DND-41 (cell line): ENCODE measurements at regions not wholly inside any gene's neighbourhood (a gene's known extent, or its start where the extent isn't known, plus 50 kb on each side); places are given as distances from the start of the nearest gene placed in this dataset.

Source experiments
- CTCF ChIP-seq: IDR thresholded peaks from 2 replicates; pipeline ENCODE4 v1.5.1; 2012; ENCODE audit warnings: borderline replicate concordance, low read length, moderate library complexity, mild to moderate bottlenecking; ENCODE audit not compliant: poor library complexity, severe bottlenecking; ENCODE audit errors: extremely low read depth
- EZH2 ChIP-seq: IDR thresholded peaks from 3 replicates; pipeline ENCODE4 v1.6.1; 2012; ENCODE audit warnings: borderline replicate concordance, low read depth, mild to moderate bottlenecking, moderate library complexity, low read length, inconsistent platforms; ENCODE audit not compliant: severe bottlenecking

- no peak for TF ChIP-seq CTCF
- no peak for TF ChIP-seq EZH2
Observed at GRCh38 chr3:113340785-113341184, 100.5 kb downstream of the CFAP44 start.
